Cerebellar cortex (tissue), 1 donor: ENCODE measurements at regions not wholly inside any gene's neighbourhood (a gene's known extent, or its start where the extent isn't known, plus 50 kb on each side); places are given as distances from the start of the nearest gene placed in this dataset.
A peak's percentile ranks its signal among the peaks of the same experiment; 100 is the strongest.

Source experiments
- DNase-seq: peaks from one replicate; pipeline ENCODE4 v3.0.0-alpha.2; 2015; ENCODE audit warnings: low spot score

- DNase-seq: no peak
These were observed 278.5 kb upstream of the ZNF717 start for GRCh38 chr3:76063811-76064210.

- DNase-seq: no peak
These were observed 280.6 kb upstream of the ZNF717 start for GRCh38 chr3:76065964-76066363.

GRCh38 chr3:76078101-76078500 lies 292.8 kb upstream of the ZNF717 start:
- DNase-seq: no peak

- no peak for DNase-seq
These were observed 298.6 kb upstream of the ZNF717 start for GRCh38 chr3:76083992-76084391.

- no peak for DNase-seq
These were observed 310.7 kb upstream of the ZNF717 start for GRCh38 chr3:76096036-76096435.

GRCh38 chr3:76096836-76097588 lies 311.7 kb upstream of the ZNF717 start:
- no peak for DNase-seq

GRCh38 chr3:76097589-76097969 lies 312.2 kb upstream of the ZNF717 start:
- DNase-seq: no peak

- DNase-seq: no peak
These were observed 314.6 kb upstream of the ZNF717 start for GRCh38 chr3:76099956-76100355.

GRCh38 chr3:76107935-76108570 lies 322.7 kb upstream of the ZNF717 start:
- DNase-seq: peak; percentile 4

GRCh38 chr3:76111808-76112207 lies 326.5 kb upstream of the ZNF717 start:
- no peak for DNase-seq

- no peak for DNase-seq
These were observed 336.7 kb upstream of the ZNF717 start for GRCh38 chr3:76122007-76122406.

- no peak for DNase-seq
These were observed 344.1 kb upstream of the ZNF717 start for GRCh38 chr3:76129441-76129840.

GRCh38 chr3:76131396-76132153 lies 346.2 kb upstream of the ZNF717 start:
- no peak for DNase-seq

- DNase-seq: no peak
These were observed 346.8 kb upstream of the ZNF717 start for GRCh38 chr3:76132154-76132470.

GRCh38 chr3:76134166-76134565 lies 348.8 kb upstream of the ZNF717 start:
- no peak for DNase-seq

- DNase-seq: no peak
These were observed 353.6 kb upstream of the ZNF717 start for GRCh38 chr3:76138921-76139320.

- no peak for DNase-seq
These were observed 362.5 kb upstream of the ZNF717 start for GRCh38 chr3:76147846-76148245.

GRCh38 chr3:76152028-76152427 lies 366.7 kb upstream of the ZNF717 start:
- no peak for DNase-seq

- DNase-seq: no peak
These were observed 376.5 kb upstream of the ZNF717 start for GRCh38 chr3:76161856-76162255.

- no peak for DNase-seq
These were observed 386.3 kb upstream of the ZNF717 start for GRCh38 chr3:76171647-76172046.

GRCh38 chr3:76177610-76178009 lies 392.3 kb upstream of the ZNF717 start:
- DNase-seq: no peak

- DNase-seq: no peak
These were observed 393.1 kb upstream of the ZNF717 start for GRCh38 chr3:76178412-76178811.

GRCh38 chr3:76181213-76181612 lies 395.9 kb upstream of the ZNF717 start:
- no peak for DNase-seq
